CD14-positive monocyte (primary cell): ENCODE measurements at regions not wholly inside any gene's neighbourhood (a gene's known extent, or its start where the extent isn't known, plus 50 kb on each side); places are given as distances from the start of the nearest gene placed in this dataset.

Experiments
- DNase-seq, 3 donors: peaks; one replicate each; pipeline ENCODE4 v3.0.0-alpha.2; 2011 to 2022
- H2AFZ ChIP-seq: 2 replicates; pipeline ENCODE4 v1.6.0; 2012; ENCODE audit warnings: mild to moderate bottlenecking, low read depth, low read length, inconsistent platforms; ENCODE audit not compliant: insufficient read depth, poor library complexity, severe bottlenecking
- H3K27ac ChIP-seq, 2 donors: 1 replicate in 1 of 2; 2 replicates in 1 of 2; pipeline ENCODE4 v1.5.1; 2012 to 2013; ENCODE audit warnings: low read length in 2 of 2, control low read depth in 1 of 2, inconsistent platforms in 1 of 2, low read depth in 1 of 2, mild to moderate bottlenecking in 1 of 2
- H3K27me3 ChIP-seq, 2 donors: one replicate each; pipeline versions ENCODE4 v1.6.0 to v1.6.1; 2011 to 2013; ENCODE audit warnings: low read length in 2 of 2; ENCODE audit not compliant: control insufficient read depth in 2 of 2, insufficient read depth in 2 of 2
- H3K36me3 ChIP-seq, 2 donors: replicated peaks in 1 of 2; 1 replicate in 1 of 2; 2 replicates in 1 of 2; pipeline versions ENCODE4 v1.5.1 to v1.6.1; 2012 to 2013; ENCODE audit warnings: low read length in 2 of 2, control low read depth in 1 of 2, inconsistent platforms in 1 of 2, mild to moderate bottlenecking in 1 of 2; ENCODE audit not compliant: insufficient read depth in 2 of 2, control insufficient read depth in 1 of 2
- H3K4me1 ChIP-seq, 2 donors: 1 replicate in 1 of 2; 2 replicates in 1 of 2; pipeline versions ENCODE4 v1.5.1 to v1.6.1; 2012 to 2013; ENCODE audit warnings: low read length in 2 of 2, control low read depth in 1 of 2, inconsistent platforms in 1 of 2, mild to moderate bottlenecking in 1 of 2, moderate library complexity in 1 of 2; ENCODE audit not compliant: insufficient read depth in 2 of 2, control insufficient read depth in 1 of 2
- H3K4me2 ChIP-seq: replicated peaks from 2 replicates; pipeline ENCODE3; 2012; ENCODE audit warnings: low read length, moderate library complexity, mild to moderate bottlenecking; ENCODE audit not compliant: poor library complexity, severe bottlenecking; ENCODE audit errors: extremely low read depth
- H3K4me3 ChIP-seq, 3 experiments: fragments of 200-600 bp in 1 of 3; sonication (generic) in 1 of 3; replicated peaks in 1 of 3; 1 replicate in 2 of 3; 2 replicates in 1 of 3; pipeline ENCODE4 v1.5.1; 2011 to 2013; ENCODE audit warnings: low read length in 3 of 3, mild to moderate bottlenecking in 3 of 3, control low read depth in 2 of 3, low read depth in 2 of 3, inconsistent platforms in 1 of 3, moderate library complexity in 1 of 3
- H3K79me2 ChIP-seq: 2 replicates; pipeline ENCODE4 v1.6.0; 2012; ENCODE audit warnings: mild to moderate bottlenecking, control low read depth, inconsistent platforms, low read length, moderate library complexity; ENCODE audit not compliant: insufficient read depth
- H3K9ac ChIP-seq: 2 replicates; pipeline ENCODE4 v1.6.0; 2017; ENCODE audit warnings: low read length, mild to moderate bottlenecking; ENCODE audit not compliant: insufficient read depth, poor library complexity, severe bottlenecking
- H3K9me3 ChIP-seq, 2 donors: replicated peaks in 1 of 2; 1 replicate in 1 of 2; 2 replicates in 1 of 2; pipeline versions ENCODE4 v1.5.1 to v1.6.1; 2012 to 2013; ENCODE audit warnings: low read length in 2 of 2, control low read depth in 1 of 2; ENCODE audit not compliant: control insufficient read depth in 1 of 2, insufficient read depth in 1 of 2
- H4K20me1 ChIP-seq: 2 replicates; pipeline ENCODE4 v1.6.0; 2012; ENCODE audit warnings: mild to moderate bottlenecking, low read length, control low read depth, moderate library complexity; ENCODE audit not compliant: insufficient read depth
- H3K27ac Mint-ChIP-seq, 7 donors: one replicate each; pipeline ENCODE4 v1.8.0; 2020; ENCODE audit warnings: mild to moderate bottlenecking in 7 of 7, mixed read lengths in 7 of 7, moderate library complexity in 6 of 7, inconsistent platforms in 2 of 7
- H3K27me3 Mint-ChIP-seq, 3 donors: one replicate each; pipeline ENCODE4 v1.8.0; 2021 to 2022; ENCODE audit warnings: low read depth in 3 of 3, mild to moderate bottlenecking in 3 of 3, mixed read lengths in 3 of 3, moderate library complexity in 3 of 3, inconsistent platforms in 1 of 3
- H3K36me3 Mint-ChIP-seq, 2 donors: one replicate each; pipeline ENCODE4 v1.8.0; 2020; ENCODE audit warnings: mixed read lengths in 2 of 2, inconsistent platforms in 1 of 2, mild to moderate bottlenecking in 1 of 2
- H3K4me1 Mint-ChIP-seq: one replicate; pipeline ENCODE4 v1.8.0; 2020; ENCODE audit warnings: mild to moderate bottlenecking, mixed read lengths
- H3K4me3 Mint-ChIP-seq, 2 donors: one replicate each; pipeline ENCODE4 v1.8.0; 2020; ENCODE audit warnings: mild to moderate bottlenecking in 2 of 2, mixed read lengths in 2 of 2, moderate library complexity in 1 of 2
- H3K9me3 Mint-ChIP-seq, 7 donors: one replicate each; pipeline ENCODE4 v1.8.0; 2020 to 2022; ENCODE audit warnings: mixed read lengths in 7 of 7, mild to moderate bottlenecking in 6 of 7, moderate library complexity in 6 of 7, inconsistent platforms in 2 of 7
- whole genome bisulfite sequencing: methylation state at CpG from one replicate; pipeline ENCODE4 v1.1.5; 2013; ENCODE audit warnings: missing lambda C conversion rate; ENCODE audit not compliant: insufficient coverage; 5-methylcytosine and 5-hydroxymethylcytosine counted together
- intact Hi-C, 2 donors: fragments of 100-400 bp; cut with micrococcal nuclease; formaldehyde crosslinking; loops; one replicate each; pipeline versions ENCODE4 v1.15.0 to v1.15.1; 2023
- TF ChIP-seq, protein P1 (sequence below): fragments of 200-600 bp; IDR thresholded peaks from one replicate; pipeline ENCODE4 v1.8.0; 2022; ENCODE audit warnings: antibody characterized with exemption, mild to moderate bottlenecking

DNA sequence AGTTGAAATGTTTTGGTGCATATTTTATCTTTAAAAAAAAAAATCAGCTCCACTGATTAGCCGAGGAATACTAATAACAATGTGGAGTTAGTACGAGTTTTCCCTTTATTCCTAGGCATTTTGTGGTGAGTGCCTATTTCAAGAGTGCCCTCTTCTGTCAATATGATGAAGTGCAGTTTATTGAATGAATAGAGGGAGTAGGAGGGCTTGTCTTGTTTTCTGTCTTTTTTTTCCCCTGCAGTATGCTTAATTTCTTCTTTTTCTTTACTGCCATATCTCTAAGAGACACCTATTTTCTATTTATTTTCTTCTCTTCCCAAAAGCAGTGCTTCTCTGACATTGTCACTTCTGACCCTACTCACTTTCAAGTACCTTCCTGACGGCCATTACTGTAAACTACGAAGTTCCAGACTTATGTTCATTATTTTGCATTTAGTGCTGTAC lies 169.6 kb upstream of the PITX1 start:
- H3K36me3 ChIP-seq: no peaks in the 10 kb centered on the region
- no peaks in the 10 kb centered on the region for H3K79me2 ChIP-seq
- peaks cover 9 to 16% of the 10 kb centered on the region in 2 donors for H3K27me3 ChIP-seq
- peaks cover 0 to 6% of the 10 kb centered on the region in 2 donors for H3K9me3 ChIP-seq
- H3K27me3 Mint-ChIP-seq: peaks cover 6 to 25% (median 15%) of the 10 kb centered on the region in 3 donors
- no peak overlapping the region for H3K27ac Mint-ChIP-seq
- no peaks in the 10 kb centered on the region for H3K4me1 ChIP-seq
- intact Hi-C loops: no loop called here
- H3K36me3 Mint-ChIP-seq: no peaks in the 10 kb centered on the region
- H3K9ac ChIP-seq: no peak overlapping the region
- TF ChIP-seq, protein P1, sequence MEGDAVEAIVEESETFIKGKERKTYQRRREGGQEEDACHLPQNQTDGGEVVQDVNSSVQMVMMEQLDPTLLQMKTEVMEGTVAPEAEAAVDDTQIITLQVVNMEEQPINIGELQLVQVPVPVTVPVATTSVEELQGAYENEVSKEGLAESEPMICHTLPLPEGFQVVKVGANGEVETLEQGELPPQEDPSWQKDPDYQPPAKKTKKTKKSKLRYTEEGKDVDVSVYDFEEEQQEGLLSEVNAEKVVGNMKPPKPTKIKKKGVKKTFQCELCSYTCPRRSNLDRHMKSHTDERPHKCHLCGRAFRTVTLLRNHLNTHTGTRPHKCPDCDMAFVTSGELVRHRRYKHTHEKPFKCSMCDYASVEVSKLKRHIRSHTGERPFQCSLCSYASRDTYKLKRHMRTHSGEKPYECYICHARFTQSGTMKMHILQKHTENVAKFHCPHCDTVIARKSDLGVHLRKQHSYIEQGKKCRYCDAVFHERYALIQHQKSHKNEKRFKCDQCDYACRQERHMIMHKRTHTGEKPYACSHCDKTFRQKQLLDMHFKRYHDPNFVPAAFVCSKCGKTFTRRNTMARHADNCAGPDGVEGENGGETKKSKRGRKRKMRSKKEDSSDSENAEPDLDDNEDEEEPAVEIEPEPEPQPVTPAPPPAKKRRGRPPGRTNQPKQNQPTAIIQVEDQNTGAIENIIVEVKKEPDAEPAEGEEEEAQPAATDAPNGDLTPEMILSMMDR: peak; percentile 60
- no peak overlapping the region for H2AFZ ChIP-seq
- no CpG with 5 or more reads among the region's 4 CpGs for WGBS
- H4K20me1 ChIP-seq: no peaks in the 10 kb centered on the region
- H3K4me3 ChIP-seq: no peak overlapping the region
- H3K27ac ChIP-seq: no peak overlapping the region
- no peak overlapping the region for H3K4me3 Mint-ChIP-seq
- H3K4me2 ChIP-seq: no peak overlapping the region
- peak in 1 of 3 donors; percentile 3 for DNase-seq
- H3K4me1 Mint-ChIP-seq: no peaks in the 10 kb centered on the region
- H3K9me3 Mint-ChIP-seq: peaks cover 5 to 12% (median 11%) of the 10 kb centered on the region in 7 donors

DNA sequence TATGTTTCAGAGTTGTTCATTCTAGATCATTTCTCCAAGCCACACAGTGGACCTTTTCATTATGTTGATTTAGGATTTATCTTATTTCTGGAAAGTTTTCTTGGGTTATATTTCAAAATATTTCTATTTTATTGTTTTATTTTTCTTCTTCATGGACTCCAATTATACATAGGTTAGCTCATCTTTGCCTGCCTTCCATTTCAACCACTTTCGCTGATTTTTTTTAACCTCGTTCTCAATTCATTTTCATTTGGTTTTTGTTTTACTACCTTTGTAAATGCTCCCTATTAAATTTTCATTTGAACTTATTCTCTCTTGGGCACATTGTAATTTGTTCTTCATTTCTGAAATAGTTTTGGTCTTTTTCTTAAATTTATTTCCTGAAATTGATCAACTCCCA lies 169.0 kb upstream of the PITX1 start:
- H3K27ac Mint-ChIP-seq: no peak overlapping the region
- Histone ChIP-seq H2AFZ (no peak overlapping the region), H3K27me3 (peaks cover 9 to 19% of the 10 kb centered on the region in 2 donors), H3K9ac (no peak overlapping the region), H3K4me2 (no peak overlapping the region), H3K79me2 (no peaks in the 10 kb centered on the region), H3K4me3 (no peak overlapping the region), H4K20me1 (no peaks in the 10 kb centered on the region), H3K4me1 (no peaks in the 10 kb centered on the region), H3K9me3 (peaks cover 0 to 6% of the 10 kb centered on the region in 2 donors), H3K27ac (no peak overlapping the region), H3K36me3 (no peaks in the 10 kb centered on the region)
- H3K36me3 Mint-ChIP-seq: no peaks in the 10 kb centered on the region
- H3K4me1 Mint-ChIP-seq: no peaks in the 10 kb centered on the region
- peaks cover 5 to 14% (median 11%) of the 10 kb centered on the region in 7 donors for H3K9me3 Mint-ChIP-seq
- no peak for DNase-seq
- peaks cover 7 to 25% (median 15%) of the 10 kb centered on the region in 3 donors for H3K27me3 Mint-ChIP-seq
- TF ChIP-seq, protein P1: no peak
- intact Hi-C loops: no loop called here
- H3K4me3 Mint-ChIP-seq: peak overlapping the region in 1 of 2 donors; percentile 20
- WGBS: no CpG with 5 or more reads among the region's 2 CpGs
